GM23338 (cell line): ENCODE measurements at regions not wholly inside any gene's neighbourhood (a gene's known extent, or its start where the extent isn't known, plus 50 kb on each side); places are given as distances from the start of the nearest gene placed in this dataset.
A peak's percentile ranks its signal among the peaks of the same experiment; 100 is the strongest.

Source experiments
- ATAC-seq: fragments of 200-7000 bp; cut with Tn5 transposase; 3 replicates; pipeline ENCODE4 v1.9.1; 2020
- DNase-seq: peaks from one replicate; pipeline ENCODE4 v3.0.0-alpha.2; 2015; ENCODE audit warnings: low spot score
- H2AFZ ChIP-seq: fragments of 200-600 bp; sonication (generic); 2 replicates; pipeline ENCODE4 v1.8.0; 2016; ENCODE audit warnings: antibody characterized with exemption, mild to moderate bottlenecking, moderate library complexity
- H3F3A ChIP-seq: fragments of 200-600 bp; sonication (generic); replicated peaks from 2 replicates; pipeline ENCODE4 v1.8.0; 2017; ENCODE audit warnings: antibody characterized with exemption, mixed run types, low read depth
- H3K27ac ChIP-seq: fragments of 200-600 bp; sonication (generic); 2 replicates; pipeline ENCODE4 v1.6.1; 2016; ENCODE audit warnings: low read depth
- H3K27me3 ChIP-seq: fragments of 200-600 bp; sonication (generic); 2 replicates; pipeline ENCODE4 v1.8.0; 2016; ENCODE audit warnings: mild to moderate bottlenecking, mixed run types, moderate library complexity; ENCODE audit not compliant: insufficient read depth
- H3K36me3 ChIP-seq: fragments of 200-600 bp; sonication (generic); 2 replicates; pipeline ENCODE4 v1.8.0; 2016; ENCODE audit warnings: mild to moderate bottlenecking; ENCODE audit not compliant: insufficient read depth
- H3K4me1 ChIP-seq: fragments of 200-600 bp; sonication (generic); 2 replicates; pipeline ENCODE4 v1.8.0; 2016; ENCODE audit warnings: mild to moderate bottlenecking, moderate library complexity; ENCODE audit not compliant: insufficient read depth
- H3K4me2 ChIP-seq: fragments of 200-600 bp; sonication (generic); 2 replicates; pipeline ENCODE4 v1.7.1; 2017; ENCODE audit warnings: mixed run types
- H3K4me3 ChIP-seq: fragments of 200-600 bp; sonication (generic); 2 replicates; pipeline ENCODE4 v1.6.1; 2016; ENCODE audit warnings: mixed run types
- H3K79me2 ChIP-seq: fragments of 200-600 bp; sonication (generic); replicated peaks from 2 replicates; pipeline ENCODE4 v1.8.0; 2017; ENCODE audit warnings: mild to moderate bottlenecking; ENCODE audit not compliant: insufficient read depth
- H3K9me2 ChIP-seq: fragments of 200-600 bp; sonication (generic); 2 replicates; pipeline ENCODE4 v1.8.0; 2017; ENCODE audit not compliant: insufficient read depth
- H4K20me1 ChIP-seq: fragments of 200-600 bp; sonication (generic); replicated peaks from 2 replicates; pipeline ENCODE4 v1.8.0; 2017; ENCODE audit warnings: mild to moderate bottlenecking; ENCODE audit not compliant: insufficient read depth
- H3K27ac Mint-ChIP-seq: 2 replicates; pipeline ENCODE4 v1.8.0; 2020; ENCODE audit warnings: inconsistent platforms, mild to moderate bottlenecking, moderate library complexity, mixed read lengths
- H3K27me3 Mint-ChIP-seq: 3 replicates; pipeline ENCODE4 v1.8.0; 2022; ENCODE audit warnings: low read depth, mild to moderate bottlenecking, moderate library complexity, mixed read lengths, inconsistent platforms; ENCODE audit not compliant: insufficient read depth, poor library complexity
- H3K36me3 Mint-ChIP-seq: 3 replicates; pipeline ENCODE4 v1.8.0; 2021; ENCODE audit warnings: low read depth, mild to moderate bottlenecking, inconsistent platforms, moderate library complexity, mixed read lengths
- H3K4me1 Mint-ChIP-seq: 3 replicates; pipeline ENCODE4 v1.8.0; 2020; ENCODE audit warnings: mild to moderate bottlenecking, inconsistent platforms, mixed read lengths
- H3K4me3 Mint-ChIP-seq: 3 replicates; pipeline ENCODE4 v1.8.0; 2021; ENCODE audit warnings: moderate library complexity, mild to moderate bottlenecking, inconsistent platforms, mixed read lengths
- H3K9me3 Mint-ChIP-seq: 3 replicates; pipeline ENCODE4 v1.8.0; 2020; ENCODE audit warnings: moderate library complexity, mild to moderate bottlenecking, inconsistent platforms, mixed read lengths
- CREB1 ChIP-seq: fragments of 250-450 bp; sonication (Bioruptor Pico); IDR thresholded peaks from 2 replicates; pipeline ENCODE4 v1.5.0; 2020; ENCODE audit warnings: low read depth, mild to moderate bottlenecking, moderate library complexity
- EZH2 ChIP-seq: fragments of 200-600 bp; sonication (generic); IDR thresholded peaks from one replicate; pipeline ENCODE4 v1.8.0; 2017; ENCODE audit warnings: antibody characterized with exemption, mild to moderate bottlenecking, low read depth; ENCODE audit not compliant: unreplicated experiment
- EZH2phosphoT487 ChIP-seq: fragments of 200-600 bp; sonication (generic); IDR thresholded peaks from one replicate; pipeline ENCODE4 v1.8.1; 2018; ENCODE audit warnings: antibody characterized with exemption; ENCODE audit not compliant: unreplicated experiment
- NANOG ChIP-seq: IDR thresholded peaks from 2 replicates; pipeline ENCODE4 v1.6.1; 2016; ENCODE audit warnings: antibody characterized with exemption, borderline replicate concordance
- ZNF331 ChIP-seq: fragments of 250-450 bp; sonication (Bioruptor Pico); IDR thresholded peaks from 2 replicates; pipeline ENCODE4 v1.5.0; 2020; ENCODE audit warnings: low read depth, mild to moderate bottlenecking, moderate library complexity
- TF ChIP-seq, protein P1 (sequence below), 2 experiments: fragments of 200-600 bp in 1 of 2; sonication (generic) in 1 of 2; conservative IDR thresholded peaks; 2 replicates each; pipeline versions ENCODE4 v1.5.1 to v1.6.1; 2016 to 2017; ENCODE audit warnings: antibody characterized with exemption in 2 of 2, low read depth in 2 of 2, mild to moderate bottlenecking in 2 of 2, moderate library complexity in 1 of 2
- TF ChIP-seq, protein P2 (sequence below): IDR thresholded peaks from one replicate; pipeline ENCODE4 v1.6.1; 2018; ENCODE audit warnings: antibody characterized with exemption; ENCODE audit not compliant: unreplicated experiment

DNA sequence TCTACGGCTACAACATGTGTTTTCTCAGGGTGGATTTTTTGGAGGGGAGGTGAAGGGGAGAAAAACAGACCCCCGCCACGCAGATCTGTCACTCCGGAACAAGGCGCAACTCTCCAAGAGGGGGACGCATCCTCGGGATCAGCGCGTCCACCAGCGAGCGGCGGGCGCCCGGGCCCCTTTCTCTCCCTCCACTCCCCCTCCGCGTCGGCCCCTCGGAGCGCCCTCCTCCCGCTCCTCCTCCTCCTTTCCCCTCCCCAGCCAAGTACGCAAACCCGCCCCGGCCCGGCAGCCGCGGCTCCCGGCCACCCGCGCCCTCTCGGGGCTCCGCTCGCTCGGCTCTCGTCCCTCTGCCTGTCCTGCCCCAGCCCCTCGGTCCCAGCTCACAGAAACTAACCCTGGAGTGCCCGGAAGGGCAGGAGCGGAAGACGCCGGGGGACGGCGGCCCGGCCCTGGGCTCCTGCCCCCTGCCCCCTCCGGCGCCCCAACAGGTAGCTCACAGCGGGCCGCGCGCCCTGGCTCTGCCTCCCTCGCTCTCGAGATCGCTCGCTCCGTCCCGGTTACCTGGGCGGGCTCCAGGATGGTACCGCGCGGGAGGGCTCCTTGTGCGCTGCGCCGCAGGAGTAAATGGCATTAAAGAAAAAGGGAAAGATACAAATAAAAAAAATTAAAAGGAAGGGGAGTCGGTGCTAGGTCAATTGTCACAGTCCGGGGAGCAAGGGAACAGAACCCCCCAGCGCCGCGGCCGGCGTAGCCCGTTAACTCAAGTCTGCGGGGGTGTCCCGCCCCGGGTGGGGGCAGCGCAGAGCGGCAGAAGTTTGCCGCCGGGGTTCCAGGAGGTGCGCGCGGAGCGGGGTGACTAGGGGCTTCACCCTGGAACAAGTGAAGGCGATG, 131.4 kb upstream of the C11orf58 start:
- Histone ChIP-seq H2AFZ (peak overlapping the region; percentile 76), H3K4me2 (peak overlapping the region; percentile 98), H3K4me1 (peaks cover 31% of the 10 kb centered on the region), H3K36me3 (no peaks in the 10 kb centered on the region), H3K27me3 (peaks cover 100% of the 10 kb centered on the region), H3K27ac (no peak overlapping the region), H3F3A (peaks cover 4% of the 10 kb centered on the region; the same call in 1 of the 2 replicates), H4K20me1 (peaks cover 40% of the 10 kb centered on the region), H3K4me3 (peak overlapping the region; percentile 76), H3K79me2 (no peaks in the 10 kb centered on the region), H3K9me2 (no peaks in the 10 kb centered on the region)
- Mint-ChIP-seq H3K4me3 (no peak overlapping the region; the same call in 2 of the 3 replicates), H3K9me3 (no peaks in the 10 kb centered on the region; the same call in 2 of the 3 replicates), H3K4me1 (peaks cover 33% of the 10 kb centered on the region), H3K27me3 (peaks cover 45% of the 10 kb centered on the region), H3K36me3 (no peaks in the 10 kb centered on the region), H3K27ac (no peak overlapping the region)
- TF ChIP-seq NANOG: no peak
- peak; percentile 83 for TF ChIP-seq EZH2
- ATAC-seq (peak; percentile 10), DNase-seq (peak; percentile 58)

DNA sequence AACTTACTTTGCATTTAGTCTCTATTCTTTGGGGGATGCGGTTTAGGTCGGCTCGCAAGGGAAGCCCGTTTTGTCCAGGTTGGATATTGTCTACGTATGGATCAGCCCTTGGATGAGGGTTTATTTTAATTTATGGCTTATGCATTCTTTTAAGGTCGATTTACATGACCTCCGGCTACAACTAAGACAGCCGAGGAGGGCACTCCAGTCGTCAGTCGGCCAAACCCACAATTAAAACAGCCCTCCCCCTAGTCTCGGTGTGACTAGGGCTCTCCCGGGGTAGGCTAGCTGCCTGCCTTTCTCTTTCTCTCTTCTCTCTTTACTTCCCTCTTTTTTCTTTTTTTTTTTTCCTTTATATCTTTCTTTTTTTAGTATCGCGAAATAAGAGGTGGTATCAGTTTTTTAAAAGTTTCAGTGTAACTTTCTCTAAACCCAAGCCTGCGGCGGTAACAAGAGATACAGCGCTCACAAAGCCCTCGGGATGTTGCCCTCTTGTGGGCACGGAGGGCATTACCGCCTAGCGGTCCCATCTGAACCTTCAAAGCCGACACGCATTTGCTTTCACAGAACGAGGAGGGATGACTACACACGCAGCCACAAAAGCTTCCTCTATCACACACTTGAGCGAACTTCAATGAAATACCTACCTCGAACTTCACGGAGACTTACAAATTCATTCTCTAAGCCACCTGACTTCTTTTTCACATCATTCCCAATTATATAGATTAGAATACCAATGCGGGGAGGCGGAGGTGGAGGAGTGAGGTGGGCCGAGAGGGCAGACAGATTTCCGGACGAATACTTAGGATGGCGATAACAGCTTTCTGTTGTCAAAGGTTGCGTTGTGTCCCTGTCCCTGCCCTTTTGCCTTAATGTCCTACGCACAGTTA, 132.3 kb upstream of the C11orf58 start:
- H3K4me1 Mint-ChIP-seq: peaks cover 25% of the 10 kb centered on the region
- H3K9me3 Mint-ChIP-seq: no peaks in the 10 kb centered on the region; the same call in 2 of the 3 replicates
- ATAC-seq (peak; percentile 21), DNase-seq (peak; percentile 88)
- TF ChIP-seq CREB1 (CRISPR knock-in tag): 0 out of 2 replicates have a peak, but pooled peaks have one; percentile 22
- no peak for TF ChIP-seq ZNF331
- TF ChIP-seq, protein P1, sequence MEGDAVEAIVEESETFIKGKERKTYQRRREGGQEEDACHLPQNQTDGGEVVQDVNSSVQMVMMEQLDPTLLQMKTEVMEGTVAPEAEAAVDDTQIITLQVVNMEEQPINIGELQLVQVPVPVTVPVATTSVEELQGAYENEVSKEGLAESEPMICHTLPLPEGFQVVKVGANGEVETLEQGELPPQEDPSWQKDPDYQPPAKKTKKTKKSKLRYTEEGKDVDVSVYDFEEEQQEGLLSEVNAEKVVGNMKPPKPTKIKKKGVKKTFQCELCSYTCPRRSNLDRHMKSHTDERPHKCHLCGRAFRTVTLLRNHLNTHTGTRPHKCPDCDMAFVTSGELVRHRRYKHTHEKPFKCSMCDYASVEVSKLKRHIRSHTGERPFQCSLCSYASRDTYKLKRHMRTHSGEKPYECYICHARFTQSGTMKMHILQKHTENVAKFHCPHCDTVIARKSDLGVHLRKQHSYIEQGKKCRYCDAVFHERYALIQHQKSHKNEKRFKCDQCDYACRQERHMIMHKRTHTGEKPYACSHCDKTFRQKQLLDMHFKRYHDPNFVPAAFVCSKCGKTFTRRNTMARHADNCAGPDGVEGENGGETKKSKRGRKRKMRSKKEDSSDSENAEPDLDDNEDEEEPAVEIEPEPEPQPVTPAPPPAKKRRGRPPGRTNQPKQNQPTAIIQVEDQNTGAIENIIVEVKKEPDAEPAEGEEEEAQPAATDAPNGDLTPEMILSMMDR (conservative IDR thresholded peaks at IDR 0.05; ENCODE audit: low read depth in 2 of 2): peak; percentile 83 to 97
- TF ChIP-seq EZH2phosphoT487: peak; percentile 23
- TF ChIP-seq, protein P2, sequence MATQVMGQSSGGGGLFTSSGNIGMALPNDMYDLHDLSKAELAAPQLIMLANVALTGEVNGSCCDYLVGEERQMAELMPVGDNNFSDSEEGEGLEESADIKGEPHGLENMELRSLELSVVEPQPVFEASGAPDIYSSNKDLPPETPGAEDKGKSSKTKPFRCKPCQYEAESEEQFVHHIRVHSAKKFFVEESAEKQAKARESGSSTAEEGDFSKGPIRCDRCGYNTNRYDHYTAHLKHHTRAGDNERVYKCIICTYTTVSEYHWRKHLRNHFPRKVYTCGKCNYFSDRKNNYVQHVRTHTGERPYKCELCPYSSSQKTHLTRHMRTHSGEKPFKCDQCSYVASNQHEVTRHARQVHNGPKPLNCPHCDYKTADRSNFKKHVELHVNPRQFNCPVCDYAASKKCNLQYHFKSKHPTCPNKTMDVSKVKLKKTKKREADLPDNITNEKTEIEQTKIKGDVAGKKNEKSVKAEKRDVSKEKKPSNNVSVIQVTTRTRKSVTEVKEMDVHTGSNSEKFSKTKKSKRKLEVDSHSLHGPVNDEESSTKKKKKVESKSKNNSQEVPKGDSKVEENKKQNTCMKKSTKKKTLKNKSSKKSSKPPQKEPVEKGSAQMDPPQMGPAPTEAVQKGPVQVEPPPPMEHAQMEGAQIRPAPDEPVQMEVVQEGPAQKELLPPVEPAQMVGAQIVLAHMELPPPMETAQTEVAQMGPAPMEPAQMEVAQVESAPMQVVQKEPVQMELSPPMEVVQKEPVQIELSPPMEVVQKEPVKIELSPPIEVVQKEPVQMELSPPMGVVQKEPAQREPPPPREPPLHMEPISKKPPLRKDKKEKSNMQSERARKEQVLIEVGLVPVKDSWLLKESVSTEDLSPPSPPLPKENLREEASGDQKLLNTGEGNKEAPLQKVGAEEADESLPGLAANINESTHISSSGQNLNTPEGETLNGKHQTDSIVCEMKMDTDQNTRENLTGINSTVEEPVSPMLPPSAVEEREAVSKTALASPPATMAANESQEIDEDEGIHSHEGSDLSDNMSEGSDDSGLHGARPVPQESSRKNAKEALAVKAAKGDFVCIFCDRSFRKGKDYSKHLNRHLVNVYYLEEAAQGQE: no peak
- peak; percentile 86 for TF ChIP-seq EZH2
- Histone ChIP-seq H4K20me1 (peaks cover 39% of the 10 kb centered on the region), H3K9me2 (no peaks in the 10 kb centered on the region), H3F3A (peaks cover 4% of the 10 kb centered on the region; the same call in 1 of the 2 replicates), H2AFZ (peak overlapping the region; percentile 92), H3K36me3 (no peaks in the 10 kb centered on the region), H3K4me2 (peak overlapping the region; percentile 98), H3K79me2 (no peaks in the 10 kb centered on the region), H3K27me3 (peaks cover 100% of the 10 kb centered on the region), H3K27ac (no peak overlapping the region), H3K4me1 (peaks cover 30% of the 10 kb centered on the region), H3K4me3 (peak overlapping the region; percentile 76)
- H3K27ac Mint-ChIP-seq: no peak overlapping the region
- no peaks in the 10 kb centered on the region for H3K36me3 Mint-ChIP-seq
- peaks cover 45% of the 10 kb centered on the region for H3K27me3 Mint-ChIP-seq
- H3K4me3 Mint-ChIP-seq: no peak overlapping the region; the same call in 2 of the 3 replicates
